HG03108 (cell line): ENCODE measurements at regions not wholly inside any gene's neighbourhood (a gene's known extent, or its start where the extent isn't known, plus 50 kb on each side); places are given as distances from the start of the nearest gene placed in this dataset.
A peak's percentile ranks its signal among the peaks of the same experiment; 100 is the strongest.

Experiments
- ATAC-seq: cut with Tn5 transposase; IDR thresholded peaks from one replicate; pipeline ENCODE4 v1.9.1; 2021; ENCODE audit warnings: moderate library complexity; ENCODE audit not compliant: unreplicated experiment

- no peak for ATAC-seq
These were observed 167.5 kb upstream of the DPYD start for GRCh38 chr1:98088381-98088780.

- ATAC-seq, result no peak
These were observed 166.1 kb upstream of the DPYD start for GRCh38 chr1:98086796-98087441.

DNA sequence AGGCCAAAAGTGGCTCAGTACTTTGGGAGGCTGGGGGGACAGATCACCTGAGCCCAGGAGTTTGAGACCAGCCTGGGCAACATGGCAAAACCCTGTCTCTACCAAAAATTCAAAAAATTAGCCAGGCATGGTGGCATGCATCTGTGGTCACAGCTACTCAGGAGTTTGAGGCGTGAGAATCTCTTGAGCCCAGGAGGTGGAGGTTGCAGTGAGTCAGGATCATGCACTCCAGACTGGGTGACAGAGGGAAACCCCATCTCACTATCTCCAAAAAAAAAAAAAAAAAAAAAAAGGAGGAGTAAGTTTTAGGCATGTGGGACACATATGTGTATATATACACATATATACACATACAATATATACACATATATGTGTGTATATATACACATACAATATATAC lies 165.3 kb upstream of the DPYD start:
- ATAC-seq, result no peak

GRCh38 chr1:98084188-98084587 lies 163.4 kb upstream of the DPYD start:
- no peak for ATAC-seq

- ATAC-seq, result no peak
These were observed 161.1 kb upstream of the DPYD start for GRCh38 chr1:98081944-98082343.

- ATAC-seq, result no peak
These were observed 157.8 kb upstream of the DPYD start for GRCh38 chr1:98078596-98078995.

DNA sequence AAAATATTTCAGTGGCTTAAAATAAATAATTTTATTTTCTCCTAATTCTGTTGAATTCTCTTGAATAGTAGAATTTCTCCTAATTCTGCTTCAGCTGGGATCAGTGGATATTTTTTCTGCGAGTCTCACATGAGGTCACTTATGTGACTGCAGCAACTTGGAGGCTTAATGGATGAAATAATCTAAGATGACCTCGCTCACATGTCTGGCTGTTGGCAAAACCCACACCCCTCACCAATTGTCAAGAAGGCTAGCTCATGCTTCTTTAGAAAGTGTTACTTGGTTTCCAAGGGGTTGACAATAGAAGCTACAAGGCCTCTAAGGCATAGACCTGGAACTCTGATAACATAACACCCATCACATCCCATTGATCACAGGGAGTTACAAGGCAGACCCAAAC lies 156.9 kb upstream of the DPYD start:
- ATAC-seq, result no peak

- ATAC-seq, result no peak
These were observed 154.8 kb upstream of the DPYD start for GRCh38 chr1:98075626-98076025.

- no peak for ATAC-seq
These were observed 153.0 kb upstream of the DPYD start for GRCh38 chr1:98073823-98074222.

GRCh38 chr1:98073106-98073505 lies 152.3 kb upstream of the DPYD start:
- ATAC-seq, result no peak

DNA sequence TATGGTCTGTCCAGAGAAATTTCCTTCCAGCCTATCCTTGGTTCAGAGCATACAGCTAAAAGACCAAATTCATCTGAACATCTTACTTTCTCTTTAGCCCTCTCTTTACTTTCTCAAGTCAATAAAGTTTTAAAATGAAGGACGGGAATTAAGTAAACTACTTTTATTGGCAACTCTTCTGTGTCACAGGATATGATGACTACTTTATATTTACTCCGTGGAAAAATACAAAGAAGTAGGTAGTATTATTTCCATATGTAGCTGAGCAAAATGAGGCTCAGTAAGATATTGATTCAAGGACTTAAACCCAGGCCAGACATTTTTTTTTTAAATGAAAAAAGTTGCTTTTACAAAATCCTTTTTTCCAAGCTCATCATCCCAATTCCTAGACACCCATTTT lies 151.2 kb upstream of the DPYD start:
- no peak for ATAC-seq

GRCh38 chr1:98068016-98068415 lies 147.2 kb upstream of the DPYD start:
- no peak for ATAC-seq

DNA sequence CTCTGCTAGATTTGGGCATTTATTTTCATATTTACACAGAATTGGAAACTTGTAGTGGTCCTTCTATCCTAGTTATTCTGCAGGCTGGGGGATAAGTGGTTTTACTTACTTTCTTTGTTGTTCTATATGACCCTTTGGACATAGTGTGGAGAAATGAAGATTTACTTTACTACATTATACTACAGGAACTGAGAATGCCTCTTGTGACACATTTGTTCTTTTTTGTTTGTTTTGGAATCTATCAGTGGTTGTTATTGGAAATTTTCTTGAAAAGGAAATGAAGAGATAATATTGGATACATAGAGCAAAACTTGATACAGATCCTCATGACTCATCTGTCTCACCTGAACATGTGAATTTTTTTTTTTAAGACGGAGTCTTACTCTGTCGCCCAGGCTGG lies 146.1 kb upstream of the DPYD start:
- no peak for ATAC-seq

DNA sequence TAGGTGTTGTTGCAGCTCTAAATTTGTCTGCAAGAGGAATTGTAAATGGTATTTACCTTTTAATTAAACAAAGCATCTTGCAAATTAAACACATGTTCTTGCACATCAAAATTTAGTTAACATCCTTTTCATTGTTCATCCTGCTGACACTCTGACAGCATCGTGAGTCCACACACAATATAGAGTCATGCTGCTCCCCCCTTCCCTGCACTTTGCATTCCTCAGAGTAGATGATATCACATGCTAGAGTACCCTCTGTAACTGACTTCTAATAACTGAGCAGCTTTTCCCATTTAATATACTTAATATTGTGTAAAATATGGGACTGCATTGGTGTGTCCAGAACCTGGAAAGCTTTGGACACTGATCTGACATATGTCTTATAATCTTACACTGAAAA lies 138.8 kb upstream of the DPYD start:
- ATAC-seq, result no peak

- no peak for ATAC-seq
These were observed 137.8 kb upstream of the DPYD start for GRCh38 chr1:98058676-98059075.

DNA sequence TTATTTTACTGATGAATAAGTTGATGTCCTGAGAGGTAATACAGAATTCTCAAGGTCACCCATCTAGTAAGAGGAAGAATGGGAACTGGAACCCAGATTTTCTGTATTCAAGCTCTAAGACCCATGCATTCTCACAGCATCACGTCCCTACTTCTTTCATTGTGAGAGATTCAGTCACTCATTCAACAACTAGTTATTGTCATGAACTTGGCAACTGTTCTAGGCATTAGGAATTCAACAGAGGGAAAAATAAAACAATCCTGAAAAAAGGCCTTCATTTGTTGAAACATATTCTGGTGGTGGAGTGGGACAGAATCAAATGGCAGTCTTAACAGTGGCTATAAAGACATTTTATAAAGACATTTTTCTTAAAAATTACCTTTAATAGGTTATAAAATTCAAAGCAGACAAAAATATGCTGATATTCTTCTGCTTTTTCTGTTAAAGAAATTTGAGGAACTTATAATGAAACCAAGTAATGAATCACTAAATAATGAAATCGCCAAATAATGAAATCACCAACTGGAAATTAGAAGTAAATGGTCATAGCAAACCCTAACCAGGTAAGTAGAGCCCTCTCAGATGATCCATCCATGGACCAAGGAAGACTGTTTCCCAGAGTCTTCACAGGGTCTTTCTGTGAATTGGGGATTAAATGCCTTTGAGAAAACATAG lies 136.5 kb upstream of the DPYD start:
- ATAC-seq, result no peak

GRCh38 chr1:98056781-98057180 lies 135.9 kb upstream of the DPYD start:
- ATAC-seq, result no peak

- ATAC-seq, result no peak
These were observed 134.6 kb upstream of the DPYD start for GRCh38 chr1:98055457-98055856.

- ATAC-seq, result no peak
These were observed 134.0 kb upstream of the DPYD start for GRCh38 chr1:98054786-98055185.

DNA sequence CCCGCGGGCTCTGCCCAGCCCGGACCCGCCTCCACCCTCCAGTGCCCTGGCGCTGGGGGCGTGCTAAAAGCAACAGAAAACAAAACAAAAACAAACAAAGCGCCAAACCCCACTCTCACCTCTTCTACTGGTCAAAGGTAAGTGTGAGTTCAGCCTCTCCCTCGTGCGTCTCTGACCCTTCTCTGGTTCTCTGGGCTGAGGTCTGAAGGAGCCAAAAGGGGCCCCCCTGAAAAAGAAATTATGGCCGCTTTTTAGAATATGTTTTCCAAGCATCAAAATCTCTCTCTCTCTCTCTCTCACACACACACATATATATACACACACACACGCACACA lies 133.5 kb upstream of the DPYD start:
- no peak for ATAC-seq

- peak; percentile 89 for ATAC-seq
These were observed 132.9 kb upstream of the DPYD start for GRCh38 chr1:98053471-98054366.

DNA sequence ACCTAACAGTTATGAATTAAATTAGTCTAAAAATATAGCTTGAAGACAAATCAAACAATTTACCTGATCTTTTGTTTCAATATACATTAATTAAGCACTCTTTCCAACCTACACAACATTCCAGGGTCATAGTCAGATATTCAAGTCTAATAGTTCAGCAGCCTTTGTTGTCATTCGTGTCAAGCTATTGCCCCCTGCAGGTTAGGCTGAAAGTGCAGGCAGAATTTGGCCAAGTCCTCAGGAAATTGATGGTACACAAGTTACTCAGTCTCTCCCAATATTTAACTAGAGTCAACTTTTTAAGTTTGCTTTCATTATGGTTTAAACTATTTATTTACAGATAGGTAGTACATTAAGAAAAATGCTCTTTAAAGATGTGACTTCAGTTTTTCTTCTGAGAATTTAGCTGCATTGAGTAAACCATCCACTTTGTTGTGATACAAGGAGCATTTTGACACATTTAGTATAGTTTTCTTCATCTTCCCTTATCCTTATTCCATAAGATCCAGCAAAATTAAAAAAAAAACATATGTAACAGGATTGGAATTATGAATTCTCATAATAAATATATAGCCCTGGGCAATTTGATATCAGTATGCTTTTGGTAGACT lies 130.3 kb upstream of the DPYD start:
- peak; percentile 42 for ATAC-seq
